ENCODE measurements at regions not wholly inside any gene's neighbourhood (a gene's known extent, or its start where the extent isn't known, plus 50 kb on each side); places are given as distances from the start of the nearest gene placed in this dataset.
"Not testable (repeated sequence)": the region's sequence is repeated elsewhere in the genome, so short reads cannot be mapped to it uniquely, and the experiment has no call there.

GRCh38 chr7:146057958-146058357, 58.6 kb upstream of the CNTNAP2 start:
- DNase-seq (ENCODE audit: low spot score) = no peak

- DNase-seq (ENCODE audit: low spot score) = no peak
Observed at GRCh38 chr7:146054909-146055308, 61.7 kb upstream of the CNTNAP2 start.

- no peak for DNase-seq (ENCODE audit: low spot score)
Observed at GRCh38 chr7:146053492-146053891, 63.1 kb upstream of the CNTNAP2 start.

- not testable (repeated sequence) for DNase-seq (ENCODE audit: low spot score)
Observed at GRCh38 chr7:146043310-146043709, 73.3 kb upstream of the CNTNAP2 start.

GRCh38 chr7:146028251-146028750, 88.3 kb upstream of the CNTNAP2 start:
- DNase-seq (ENCODE audit: low spot score) = no peak

- DNase-seq (ENCODE audit: low spot score) = no peak
Observed at GRCh38 chr7:146027243-146027642, 89.4 kb upstream of the CNTNAP2 start.

- no peak for DNase-seq (ENCODE audit: low spot score)
Observed at GRCh38 chr7:146022776-146023175, 93.8 kb upstream of the CNTNAP2 start.

GRCh38 chr7:146019041-146020004, 97.3 kb upstream of the CNTNAP2 start:
- DNase-seq (ENCODE audit: low spot score) = not testable (repeated sequence)

GRCh38 chr7:146017366-146017765, 99.2 kb upstream of the CNTNAP2 start:
- DNase-seq (ENCODE audit: low spot score) = not testable (repeated sequence)

- not testable (repeated sequence) for DNase-seq (ENCODE audit: low spot score)
Observed at GRCh38 chr7:146014154-146014553, 102.4 kb upstream of the CNTNAP2 start.

- no peak for DNase-seq (ENCODE audit: low spot score)
Observed at GRCh38 chr7:146008293-146008692, 108.3 kb upstream of the CNTNAP2 start.

- no peak for DNase-seq (ENCODE audit: low spot score)
Observed at GRCh38 chr7:146004805-146005204, 111.8 kb upstream of the CNTNAP2 start.

- no peak for DNase-seq (ENCODE audit: low spot score)
Observed at GRCh38 chr7:146002431-146003078, 114.0 kb upstream of the CNTNAP2 start.

- DNase-seq (ENCODE audit: low spot score) = no peak
Observed at GRCh38 chr7:146002008-146002407, 114.6 kb upstream of the CNTNAP2 start.

- no peak for DNase-seq (ENCODE audit: low spot score)
Observed at GRCh38 chr7:146000882-146001281, 115.7 kb upstream of the CNTNAP2 start.

GRCh38 chr7:145989469-145989868, 127.1 kb upstream of the CNTNAP2 start:
- DNase-seq (ENCODE audit: low spot score) = no peak

- DNase-seq (ENCODE audit: low spot score) = no peak
Observed at GRCh38 chr7:145986248-145986874, 130.2 kb upstream of the CNTNAP2 start.

GRCh38 chr7:145978769-145979168, 137.8 kb upstream of the CNTNAP2 start:
- no peak for DNase-seq (ENCODE audit: low spot score)

GRCh38 chr7:145959981-145960380, 156.6 kb upstream of the CNTNAP2 start:
- DNase-seq (ENCODE audit: low spot score) = no peak

GRCh38 chr7:145957160-145957890, 159.3 kb upstream of the CNTNAP2 start:
- no peak for DNase-seq (ENCODE audit: low spot score)

GRCh38 chr7:145951566-145951965, 165.0 kb upstream of the CNTNAP2 start:
- no peak for DNase-seq (ENCODE audit: low spot score)

GRCh38 chr7:145928937-145929336, 187.7 kb upstream of the CNTNAP2 start:
- DNase-seq (ENCODE audit: low spot score) = no peak
